ENCODE measurements at regions not wholly inside any gene's neighbourhood (a gene's known extent, or its start where the extent isn't known, plus 50 kb on each side); places are given as distances from the start of the nearest gene placed in this dataset.

- no peak overlapping the region for H3K4me2 ChIP-seq (ENCODE audit: insufficient read depth, low read length)
- no peak for TF ChIP-seq SRSF1 (IDR thresholded peaks at IDR 0.05; ENCODE audit: low read depth, low read length)
- TF ChIP-seq MCM3 (IDR thresholded peaks at IDR 0.05) = no peak
- no peak for TF ChIP-seq HMG20B (CRISPR knock-in tag; IDR thresholded peaks at IDR 0.05)
- TF ChIP-seq HDAC8 (tag; IDR thresholded peaks at IDR 0.05) = no peak
- TF ChIP-seq ZNF639 (CRISPR knock-in tag; conservative IDR thresholded peaks at IDR 0.05 in 1 of 2, IDR thresholded peaks at IDR 0.05 in 1 of 2) = no peak
- TF ChIP-seq ZBTB7A (IDR thresholded peaks at IDR 0.05; ENCODE audit: borderline replicate concordance, control insufficient read depth, low read depth, low read length) = no peak
- no peak for TF ChIP-seq HMG20A (CRISPR knock-in tag; conservative IDR thresholded peaks at IDR 0.05)
- no peak for TF ChIP-seq MYNN (IDR thresholded peaks at IDR 0.05)
- TF ChIP-seq MYNN (CRISPR knock-in tag; IDR thresholded peaks at IDR 0.05) = no peak
- no peak for TF ChIP-seq ARID3A (IDR thresholded peaks at IDR 0.05; ENCODE audit: borderline replicate concordance, low read depth, low read length)
- TF ChIP-seq HNRNPH1 (optimal IDR thresholded peaks at IDR 0.05; ENCODE audit: low read depth, low read length) = no peak
- TF ChIP-seq E2F5 (CRISPR knock-in tag; IDR thresholded peaks at IDR 0.05) = no peak
- no peak for TF ChIP-seq THAP7 (CRISPR knock-in tag; IDR thresholded peaks at IDR 0.05)
- TF ChIP-seq STAG1 (CRISPR knock-in tag; IDR thresholded peaks at IDR 0.05; ENCODE audit: borderline replicate concordance) = no peak
- POLR2A ChIA-PET = no interaction called here
Measured at GRCh38 chr4:100075486-100076270, 114.6 kb downstream of the DDIT4L start.

More at GRCh38 chr4:100075486-100076270, 114.6 kb downstream of the DDIT4L start:
- intact Hi-C loops (cut with micrococcal nuclease) (no loop called here), in situ Hi-C loops (cut with MboI) (no loop called here)
- no peak for DNase-seq (ENCODE audit: extremely low read depth in 1 of 4, low spot score in 3 of 4)
- BruUV-seq (replicated peaks) = no TSS peak
- no peaks in the 10 kb centered on the region for H3K9me3 ChIP-seq (replicated peaks; ENCODE audit: control insufficient read depth, insufficient read depth, low read depth, low read length)
- WGBS (ENCODE audit: insufficient coverage, low coverage, missing lambda C conversion rate) = 0% methylated on average over 2 of the region's 2 CpGs
- no peak overlapping the region for H3K9ac ChIP-seq (ENCODE audit: insufficient read depth in 1 of 2, low read depth in 2 of 2, low read length in 2 of 2)
- no peak for ATAC-seq
- CTCF ChIA-PET (ENCODE audit: low intra/inter-chr PET ratio) = no interaction called here
- H3K4me1 ChIP-seq (replicated peaks in 1 of 2; ENCODE audit: control insufficient read depth in 2 of 2, insufficient read depth in 2 of 2, low read length in 2 of 2) = no peaks in the 10 kb centered on the region
- H2AFZ ChIP-seq (ENCODE audit: low read depth, low read length) = no peak overlapping the region
- H4K20me1 ChIP-seq (replicated peaks; ENCODE audit: control insufficient read depth, insufficient read depth, low read length) = no peaks in the 10 kb centered on the region
- no peaks in the 10 kb centered on the region for H3K36me3 ChIP-seq (ENCODE audit: control insufficient read depth, insufficient read depth, low read length)
- no peaks in the 10 kb centered on the region for H3K79me2 ChIP-seq (ENCODE audit: control insufficient read depth, insufficient read depth, low read length)
- no peaks in the 10 kb centered on the region for H3K9me1 ChIP-seq (ENCODE audit: control insufficient read depth, insufficient read depth, low read length)
- no peaks in the 10 kb centered on the region for H3K27me3 ChIP-seq (ENCODE audit: control insufficient read depth in 2 of 2, insufficient read depth in 2 of 2, low read length in 2 of 2)
- no peak overlapping the region for H3K4me3 ChIP-seq
- no peak for FAIRE-seq
- no peak overlapping the region for H3K27ac ChIP-seq (ENCODE audit: extremely low read depth, low read depth, low read length)

Data from K562 (cell line).